ENCODE measurements at regions not wholly inside any gene's neighbourhood (a gene's known extent, or its start where the extent isn't known, plus 50 kb on each side); places are given as distances from the start of the nearest gene placed in this dataset.
A peak's percentile ranks its signal among the peaks of the same experiment; 100 is the strongest.
"Not testable (repeated sequence)": the region's sequence is repeated elsewhere in the genome, so short reads cannot be mapped to it uniquely, and the experiment has no call there.

DNA sequence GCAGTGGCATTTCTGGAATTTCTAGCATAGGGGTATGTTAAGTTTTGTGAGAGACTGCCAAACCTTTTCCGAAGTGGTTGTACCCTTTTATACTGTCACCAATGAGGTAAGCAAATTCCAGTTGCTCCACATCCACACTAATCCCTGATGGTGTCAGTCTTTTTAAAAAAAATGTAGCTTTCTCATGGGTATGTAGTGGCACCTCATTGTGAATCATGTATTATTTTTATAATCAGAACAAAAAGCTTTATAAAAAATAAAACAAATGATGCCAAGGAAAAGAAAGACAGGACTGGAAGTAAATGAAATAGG lies 93.4 kb upstream of the CLINT1 start:
- Histone ChIP-seq H3K27ac (no peak overlapping the region), H3K9me3 (no peaks in the 10 kb centered on the region), H3K4me1 (peaks cover 0 to 21% (median 7%) of the 10 kb centered on the region in 3 donors), H3K27me3 (no peaks in the 10 kb centered on the region), H3K4me3 (no peak overlapping the region), H3K36me3 (no peaks in the 10 kb centered on the region)
- 61 to 100% methylated on average over 1 of the region's 1 CpG for WGBS, 2 donors
- intact Hi-C loops (cut with DNase I), result no loop called here
- no peak for DNase-seq
- no peak for TF ChIP-seq POLR2A (IDR thresholded peaks at IDR 0.05)
- TF ChIP-seq, protein P1, sequence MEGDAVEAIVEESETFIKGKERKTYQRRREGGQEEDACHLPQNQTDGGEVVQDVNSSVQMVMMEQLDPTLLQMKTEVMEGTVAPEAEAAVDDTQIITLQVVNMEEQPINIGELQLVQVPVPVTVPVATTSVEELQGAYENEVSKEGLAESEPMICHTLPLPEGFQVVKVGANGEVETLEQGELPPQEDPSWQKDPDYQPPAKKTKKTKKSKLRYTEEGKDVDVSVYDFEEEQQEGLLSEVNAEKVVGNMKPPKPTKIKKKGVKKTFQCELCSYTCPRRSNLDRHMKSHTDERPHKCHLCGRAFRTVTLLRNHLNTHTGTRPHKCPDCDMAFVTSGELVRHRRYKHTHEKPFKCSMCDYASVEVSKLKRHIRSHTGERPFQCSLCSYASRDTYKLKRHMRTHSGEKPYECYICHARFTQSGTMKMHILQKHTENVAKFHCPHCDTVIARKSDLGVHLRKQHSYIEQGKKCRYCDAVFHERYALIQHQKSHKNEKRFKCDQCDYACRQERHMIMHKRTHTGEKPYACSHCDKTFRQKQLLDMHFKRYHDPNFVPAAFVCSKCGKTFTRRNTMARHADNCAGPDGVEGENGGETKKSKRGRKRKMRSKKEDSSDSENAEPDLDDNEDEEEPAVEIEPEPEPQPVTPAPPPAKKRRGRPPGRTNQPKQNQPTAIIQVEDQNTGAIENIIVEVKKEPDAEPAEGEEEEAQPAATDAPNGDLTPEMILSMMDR (IDR thresholded peaks at IDR 0.05), result no peak

DNA sequence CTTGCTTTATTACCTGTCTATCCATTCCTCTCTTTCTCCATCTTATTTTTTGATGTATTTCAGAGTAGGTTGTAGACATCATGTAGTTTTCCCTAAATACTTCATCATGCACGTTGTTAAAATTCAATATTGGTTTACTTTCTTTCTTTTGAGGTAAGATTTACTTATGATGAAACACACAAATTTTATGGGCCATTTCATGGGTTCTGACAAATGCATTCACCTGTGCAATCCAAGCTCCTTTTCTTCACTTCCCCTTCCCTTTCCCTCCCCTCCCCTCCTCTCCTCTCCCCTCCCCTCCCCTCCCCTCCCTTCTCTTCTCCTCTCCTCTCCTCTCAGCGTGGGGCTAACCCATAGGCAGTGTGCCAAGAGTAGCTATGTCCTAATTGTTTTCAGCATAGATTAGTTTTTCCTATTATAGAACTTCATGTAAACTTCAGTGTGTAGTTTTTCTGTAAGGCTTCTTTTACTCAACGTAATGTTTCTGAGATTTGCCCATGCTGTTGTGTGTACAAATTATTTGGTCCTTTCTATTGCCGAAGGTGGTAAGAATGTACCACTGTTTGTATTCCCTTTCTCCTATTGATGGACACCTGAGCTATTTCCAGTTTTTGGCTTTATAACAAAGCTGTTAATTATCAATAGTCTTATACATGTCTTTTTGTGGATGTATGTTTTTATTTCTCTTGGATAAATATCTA lies 92.9 kb upstream of the CLINT1 start:
- H3K4me3 ChIP-seq, result no peak overlapping the region
- H3K9me3 ChIP-seq, result no peaks in the 10 kb centered on the region
- WGBS, 2 donors, result 40 to 48% methylated on average over 4 of the region's 4 CpGs
- peaks cover 0 to 25% (median 7%) of the 10 kb centered on the region in 3 donors for H3K4me1 ChIP-seq
- H3K27me3 ChIP-seq, result no peaks in the 10 kb centered on the region
- intact Hi-C loops (cut with DNase I), result no loop called here
- DNase-seq, result no peak
- no peak overlapping the region for H3K27ac ChIP-seq
- TF ChIP-seq POLR2A (IDR thresholded peaks at IDR 0.05), result no peak
- TF ChIP-seq, protein P1 (IDR thresholded peaks at IDR 0.05), result no peak
- no peaks in the 10 kb centered on the region for H3K36me3 ChIP-seq

DNA sequence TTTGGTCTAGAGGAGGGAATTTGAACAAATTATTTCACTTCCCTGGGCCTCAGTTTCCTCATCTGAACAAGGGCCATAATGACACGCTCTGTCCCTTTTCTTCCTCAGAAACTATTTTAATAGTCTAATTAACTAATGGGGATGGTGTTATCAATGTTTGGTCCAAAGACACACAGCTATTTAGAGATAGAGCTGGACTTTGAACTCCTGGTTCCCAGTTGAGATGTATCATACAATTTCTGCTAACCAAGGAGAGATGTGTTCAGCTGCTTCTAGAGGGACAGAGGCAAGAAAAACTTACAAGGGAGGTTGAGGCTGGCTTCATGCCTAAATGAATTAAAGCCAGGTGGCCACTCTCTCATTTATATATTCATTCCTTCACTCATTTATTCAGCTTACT lies 90.6 kb upstream of the CLINT1 start:
- no peaks in the 10 kb centered on the region for H3K36me3 ChIP-seq
- peaks cover 0 to 25% (median 7%) of the 10 kb centered on the region in 3 donors for H3K4me1 ChIP-seq
- no peak for DNase-seq
- H3K4me3 ChIP-seq, result no peak overlapping the region
- 93 to 100% methylated on average over 1 of the region's 1 CpG for WGBS, 2 donors
- TF ChIP-seq POLR2A (IDR thresholded peaks at IDR 0.05), result no peak
- TF ChIP-seq, protein P1 (IDR thresholded peaks at IDR 0.05), result no peak
- H3K27me3 ChIP-seq, result no peaks in the 10 kb centered on the region
- intact Hi-C loops (cut with DNase I), result no loop called here
- peak overlapping the region in 3 of 4 donors; percentile 66 to 74 (median 69) for H3K27ac ChIP-seq
- no peaks in the 10 kb centered on the region for H3K9me3 ChIP-seq

DNA sequence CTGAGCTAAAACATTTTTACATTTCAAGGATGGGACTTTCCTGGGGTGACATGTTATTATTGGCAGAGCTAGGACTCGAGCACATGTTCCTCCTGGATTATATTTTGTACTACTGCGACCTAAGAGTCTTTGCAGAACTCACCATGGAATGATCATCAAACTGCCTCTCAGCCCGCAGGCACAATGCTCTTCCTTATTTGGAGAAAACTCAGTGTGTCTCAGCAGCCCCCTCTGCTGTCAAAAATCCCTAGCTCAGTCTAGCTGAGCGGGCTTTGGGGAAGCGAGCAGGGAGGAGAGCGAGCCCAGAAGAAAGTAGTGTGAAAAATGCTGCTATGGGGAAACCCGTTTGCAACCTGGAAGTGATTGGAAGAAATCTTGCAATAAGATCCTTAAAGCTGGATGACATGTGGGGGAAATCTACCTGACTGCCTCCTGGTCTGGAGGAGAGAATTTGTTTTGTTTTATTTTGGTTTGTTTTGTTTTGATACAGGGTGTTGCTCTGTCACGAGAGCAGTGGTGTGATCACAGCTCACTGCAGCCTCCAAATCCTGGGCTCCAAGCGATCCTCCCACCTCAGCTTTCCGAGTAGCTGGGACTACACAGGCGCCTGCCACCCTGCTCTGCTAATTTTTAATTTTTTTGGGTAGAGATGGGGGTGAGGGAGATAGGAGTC lies 89.9 kb upstream of the CLINT1 start:
- Histone ChIP-seq H3K4me1 (peaks cover 0 to 25% (median 7%) of the 10 kb centered on the region in 3 donors), H3K27ac (peak overlapping the region; percentile 33 to 74 (median 68)), H3K4me3 (peak overlapping the region in 1 of 4 donors; percentile 36), H3K27me3 (no peaks in the 10 kb centered on the region), H3K36me3 (no peaks in the 10 kb centered on the region), H3K9me3 (no peaks in the 10 kb centered on the region)
- 11% methylated on average over 9 to 11 of the region's 11 CpGs for WGBS, 2 donors
- intact Hi-C loops (cut with DNase I), result no loop called here
- peak; percentile 31 for DNase-seq
- TF ChIP-seq, protein P1 (IDR thresholded peaks at IDR 0.05), result peak; percentile 67 to 93 (median 90)
- no peak for TF ChIP-seq POLR2A (IDR thresholded peaks at IDR 0.05)

DNA sequence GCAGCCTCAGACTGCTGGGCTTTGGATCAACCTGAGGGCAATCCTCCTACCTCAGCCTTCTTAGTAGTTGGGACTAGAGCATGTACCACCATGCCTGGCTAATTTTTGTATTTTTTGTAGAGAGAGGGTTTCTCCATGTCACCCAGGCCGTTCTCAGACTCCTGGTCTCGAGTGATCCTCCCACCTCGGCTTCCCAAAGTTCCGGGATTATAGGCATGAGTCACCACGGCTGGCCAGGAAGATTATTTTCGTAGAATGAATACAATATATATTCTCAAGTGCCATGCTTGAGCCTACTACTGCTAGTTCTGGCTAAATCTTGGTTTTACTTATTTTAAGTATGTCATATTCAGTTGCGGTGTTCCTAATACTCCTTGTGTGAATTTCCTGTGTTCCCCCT lies 88.2 kb upstream of the CLINT1 start:
- no peak overlapping the region for H3K27ac ChIP-seq
- intact Hi-C loops (cut with DNase I), result no loop called here
- WGBS, 2 donors, result 58 to 79% methylated on average over 5 to 7 of the region's 7 CpGs

DNA sequence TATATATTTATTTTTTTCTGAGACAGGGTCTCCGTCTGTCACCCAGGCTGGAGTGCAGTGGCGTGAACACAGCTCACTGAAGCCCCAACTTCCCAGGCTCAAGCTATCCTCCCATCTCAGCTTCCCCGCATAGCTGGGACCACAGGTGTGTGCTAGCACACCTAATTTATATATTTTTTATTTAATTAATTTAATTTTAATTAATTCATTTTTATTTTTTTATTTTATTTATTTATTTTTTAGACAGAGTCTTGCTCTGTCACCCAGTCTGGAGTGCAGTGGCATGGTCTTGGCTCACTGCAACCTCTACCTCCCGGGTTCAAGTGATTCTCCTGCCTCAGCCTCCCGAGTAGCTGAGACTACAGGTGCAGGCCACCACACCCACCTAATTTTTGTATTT lies 86.9 kb upstream of the CLINT1 start:
- H3K4me3 ChIP-seq; DNase-seq; intact Hi-C loops (cut with DNase I); H3K27me3 ChIP-seq; H3K27ac ChIP-seq; H3K36me3 ChIP-seq; H3K9me3 ChIP-seq: not testable (repeated sequence)
- peaks cover 0 to 25% (median 7%) of the 10 kb centered on the region in 3 donors for H3K4me1 ChIP-seq
- 77 to 94% methylated on average over 5 of the region's 5 CpGs for WGBS, 2 donors

More for the DNA sequence above, 88.2 kb upstream of the CLINT1 start:
- Histone ChIP-seq H3K27me3 (no peaks in the 10 kb centered on the region), H3K4me3 (no peak overlapping the region), H3K4me1 (peaks cover 0 to 25% (median 7%) of the 10 kb centered on the region in 3 donors), H3K9me3 (no peaks in the 10 kb centered on the region), H3K36me3 (no peaks in the 10 kb centered on the region)
- DNase-seq, result no peak
- TF ChIP-seq POLR2A (IDR thresholded peaks at IDR 0.05), result no peak
- TF ChIP-seq, protein P1 (IDR thresholded peaks at IDR 0.05), result no peak
